ENCODE measurements at regions not wholly inside any gene's neighbourhood (a gene's known extent, or its start where the extent isn't known, plus 50 kb on each side); places are given as distances from the start of the nearest gene placed in this dataset.

- no peak for DNase-seq (ENCODE audit: low read depth, low spot score)
- H3K27ac Mint-ChIP-seq (ENCODE audit: unreplicated experiment) = no peak overlapping the region
- no peak for TF ChIP-seq CTCF (conservative IDR thresholded peaks at IDR 0.05)
- no peaks in the 10 kb centered on the region for H3K27me3 Mint-ChIP-seq (ENCODE audit: low read depth)
- H3K4me1 Mint-ChIP-seq = peaks cover 46% of the 10 kb centered on the region
- no peaks in the 10 kb centered on the region for H3K9me3 Mint-ChIP-seq
- no peaks in the 10 kb centered on the region for H3K36me3 Mint-ChIP-seq (ENCODE audit: low read depth)
- no peak overlapping the region for H3K4me3 Mint-ChIP-seq
These were observed 380.7 kb upstream of the CITED2 start for GRCh38 chr6:139754898-139755775.

GRCh38 chr6:139753198-139753861, 378.9 kb upstream of the CITED2 start:
- no peaks in the 10 kb centered on the region for H3K36me3 Mint-ChIP-seq (ENCODE audit: low read depth)
- H3K27ac Mint-ChIP-seq (ENCODE audit: unreplicated experiment) = no peak overlapping the region
- no peak overlapping the region for H3K4me3 Mint-ChIP-seq
- no peaks in the 10 kb centered on the region for H3K9me3 Mint-ChIP-seq
- no peak for DNase-seq (ENCODE audit: low read depth, low spot score)
- H3K27me3 Mint-ChIP-seq (ENCODE audit: low read depth) = no peaks in the 10 kb centered on the region
- no peak for TF ChIP-seq CTCF (conservative IDR thresholded peaks at IDR 0.05)
- H3K4me1 Mint-ChIP-seq = peaks cover 41% of the 10 kb centered on the region

GRCh38 chr6:139752086-139752485, 377.6 kb upstream of the CITED2 start:
- H3K27ac Mint-ChIP-seq (ENCODE audit: unreplicated experiment) = no peak overlapping the region
- TF ChIP-seq CTCF (conservative IDR thresholded peaks at IDR 0.05) = no peak
- H3K36me3 Mint-ChIP-seq (ENCODE audit: low read depth) = no peaks in the 10 kb centered on the region
- no peak for DNase-seq (ENCODE audit: low read depth, low spot score)
- peaks cover 41% of the 10 kb centered on the region for H3K4me1 Mint-ChIP-seq
- no peaks in the 10 kb centered on the region for H3K9me3 Mint-ChIP-seq
- H3K27me3 Mint-ChIP-seq (ENCODE audit: low read depth) = no peaks in the 10 kb centered on the region
- H3K4me3 Mint-ChIP-seq = no peak overlapping the region

- Mint-ChIP-seq H3K4me1 (peaks cover 41% of the 10 kb centered on the region), H3K27ac (ENCODE audit: unreplicated experiment) (no peak overlapping the region), H3K36me3 (ENCODE audit: low read depth) (no peaks in the 10 kb centered on the region), H3K4me3 (no peak overlapping the region), H3K27me3 (ENCODE audit: low read depth) (no peaks in the 10 kb centered on the region), H3K9me3 (no peaks in the 10 kb centered on the region)
- DNase-seq (ENCODE audit: low read depth, low spot score) = no peak
- no peak for TF ChIP-seq CTCF (conservative IDR thresholded peaks at IDR 0.05)
These were observed 376.7 kb upstream of the CITED2 start for GRCh38 chr6:139751179-139751578.

- Mint-ChIP-seq H3K27me3 (ENCODE audit: low read depth) (no peaks in the 10 kb centered on the region), H3K9me3 (no peaks in the 10 kb centered on the region), H3K4me3 (no peak overlapping the region), H3K36me3 (ENCODE audit: low read depth) (no peaks in the 10 kb centered on the region), H3K4me1 (peaks cover 32% of the 10 kb centered on the region), H3K27ac (ENCODE audit: unreplicated experiment) (peak overlapping the region; percentile 16)
- TF ChIP-seq CTCF (conservative IDR thresholded peaks at IDR 0.05) = no peak
- DNase-seq (ENCODE audit: low read depth, low spot score) = no peak
These were observed 374.1 kb upstream of the CITED2 start for GRCh38 chr6:139748353-139749146.

Measured in neural crest cell (in vitro differentiated cells).